LHCN-M2 (cell line): ENCODE measurements at regions not wholly inside any gene's neighbourhood (a gene's known extent, or its start where the extent isn't known, plus 50 kb on each side); places are given as distances from the start of the nearest gene placed in this dataset.
"Not testable (repeated sequence)": the region's sequence is repeated elsewhere in the genome, so short reads cannot be mapped to it uniquely, and the experiment has no call there.

Source experiments
- DNase-seq: peaks from one replicate; pipeline ENCODE4 v3.0.0-alpha.2; 2012; ENCODE audit warnings: low read depth

DNA sequence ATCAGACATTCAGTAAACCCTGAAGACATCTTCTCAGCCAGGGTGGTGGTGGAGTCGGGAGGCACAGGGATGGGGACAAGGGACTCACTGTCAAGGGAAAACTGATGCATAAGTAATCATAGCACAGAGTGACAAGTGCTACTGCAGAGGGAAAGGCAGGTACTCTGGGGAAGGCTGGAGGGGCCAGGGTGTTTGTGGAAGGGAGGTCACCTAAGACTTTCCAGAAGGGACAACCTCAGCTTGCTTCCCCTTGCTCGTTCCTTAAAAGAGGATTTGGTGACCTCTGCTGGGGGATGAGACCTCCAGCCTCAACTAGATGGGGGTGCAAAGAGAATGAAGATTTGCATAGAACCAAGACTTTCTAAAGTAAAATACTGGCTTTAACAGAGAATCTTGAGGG is 99.5 kb downstream of the SLC4A3 start:
- no peak for DNase-seq

DNA sequence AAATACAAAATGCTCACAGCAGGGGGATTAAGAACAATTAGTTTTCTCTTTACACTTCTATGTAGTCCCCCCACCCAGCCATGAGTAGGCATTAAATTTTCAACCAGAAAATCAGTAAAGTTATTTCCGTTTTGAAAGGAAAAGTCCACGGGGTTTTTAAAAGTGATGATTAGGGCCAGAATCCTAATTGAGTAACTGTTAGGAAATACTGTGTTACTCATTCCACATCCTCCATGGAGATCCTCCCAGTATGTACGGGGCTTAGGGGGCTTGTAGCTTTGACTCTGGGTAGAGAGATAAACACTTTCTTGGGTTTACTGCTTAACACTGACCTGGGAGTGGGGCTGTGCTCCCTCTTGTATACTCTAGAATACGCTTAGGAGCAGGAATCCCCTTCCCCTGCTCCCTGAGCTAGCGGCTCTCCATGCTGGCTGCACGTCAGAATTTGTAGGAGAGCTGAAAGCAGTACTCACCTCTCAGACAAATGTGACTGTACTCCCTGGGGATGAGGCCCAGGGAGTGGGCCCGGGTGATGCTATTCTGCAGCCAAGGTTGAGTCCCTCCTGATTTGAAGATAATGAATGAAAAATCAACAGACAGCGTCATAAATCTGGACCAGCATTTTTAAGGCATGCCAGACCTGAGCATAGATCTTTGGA is 100.5 kb downstream of the SLC4A3 start:
- no peak for DNase-seq

GRCh38 chr2:219728991-219729487 is 101.6 kb downstream of the SLC4A3 start:
- DNase-seq = no peak

GRCh38 chr2:219731173-219731572 is 103.7 kb downstream of the SLC4A3 start:
- DNase-seq = no peak

DNA sequence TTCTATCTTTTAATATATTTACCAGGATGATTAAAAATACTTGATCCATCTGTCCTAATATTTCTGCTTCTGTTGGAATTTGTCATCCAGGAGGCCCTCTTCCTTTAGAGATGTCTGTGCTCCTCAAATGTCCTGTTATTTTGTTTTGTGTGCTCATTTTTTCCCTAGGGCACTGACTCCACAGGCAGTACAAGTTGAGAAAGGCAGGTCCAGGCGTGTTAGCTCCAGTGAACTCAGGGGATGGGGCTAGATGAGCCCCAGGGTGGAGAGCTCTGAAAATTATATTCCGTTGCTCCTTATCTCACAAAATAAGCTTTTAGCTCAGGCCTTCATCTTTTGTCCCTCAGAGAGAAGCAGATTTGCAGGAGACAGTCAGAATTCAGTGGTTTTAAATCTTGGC is 105.7 kb downstream of the SLC4A3 start:
- DNase-seq = no peak

GRCh38 chr2:219733746-219734145 is 106.3 kb downstream of the SLC4A3 start:
- no peak for DNase-seq

- DNase-seq = peak; percentile 67
Measured at GRCh38 chr2:219736209-219736608, 108.8 kb downstream of the SLC4A3 start.

DNA sequence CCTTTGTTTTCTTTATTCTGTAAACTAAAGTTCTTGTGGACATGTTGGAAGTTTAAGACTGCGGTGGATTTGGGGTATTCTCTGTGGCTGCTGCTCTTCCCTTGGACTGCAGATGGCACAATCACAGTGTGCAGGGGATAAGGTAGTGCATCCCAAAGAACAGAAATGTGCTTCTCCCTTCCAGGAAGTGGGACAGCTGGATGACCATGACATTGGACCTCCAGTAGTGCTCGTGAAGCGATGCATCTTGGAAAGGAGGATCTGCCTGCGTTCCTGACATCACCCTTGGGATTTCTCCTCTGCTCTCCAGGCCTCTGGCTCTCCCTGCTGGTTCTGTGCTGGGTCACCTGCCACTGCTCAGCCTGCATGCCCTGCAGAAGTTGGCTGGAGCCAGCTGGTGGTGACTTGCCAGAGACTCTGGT is 109.9 kb downstream of the SLC4A3 start:
- DNase-seq = peak; percentile 39

- no peak for DNase-seq
Measured at GRCh38 chr2:219739066-219739465, 111.6 kb downstream of the SLC4A3 start.

GRCh38 chr2:219739866-219740440 is 112.5 kb downstream of the SLC4A3 start:
- DNase-seq = no peak

DNA sequence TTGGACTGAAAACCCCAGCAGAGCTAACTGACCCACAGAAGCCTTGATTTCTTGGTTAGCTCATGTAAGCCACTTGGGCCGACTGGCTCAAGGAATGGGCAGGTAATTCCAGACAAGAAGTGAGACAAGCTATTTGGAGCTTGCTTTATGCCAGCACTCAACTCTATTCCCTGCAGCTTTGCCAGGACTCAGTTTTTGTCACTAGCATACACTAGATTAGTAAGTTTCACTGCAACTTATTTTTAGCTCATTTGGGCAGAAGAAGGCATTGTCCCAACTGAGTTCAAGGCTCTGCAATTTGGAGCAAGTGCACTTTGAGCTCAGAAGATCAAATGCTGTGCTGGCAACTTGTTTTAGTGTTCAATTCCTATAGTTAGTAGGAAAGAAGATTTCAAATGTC is 116.1 kb downstream of the SLC4A3 start:
- DNase-seq = no peak

- no peak for DNase-seq
Measured at GRCh38 chr2:219744066-219744465, 116.6 kb downstream of the SLC4A3 start.

- no peak for DNase-seq
Measured at GRCh38 chr2:219744600-219744999, 117.2 kb downstream of the SLC4A3 start.

- no peak for DNase-seq
Measured at GRCh38 chr2:219747637-219748036, 120.2 kb downstream of the SLC4A3 start.

DNA sequence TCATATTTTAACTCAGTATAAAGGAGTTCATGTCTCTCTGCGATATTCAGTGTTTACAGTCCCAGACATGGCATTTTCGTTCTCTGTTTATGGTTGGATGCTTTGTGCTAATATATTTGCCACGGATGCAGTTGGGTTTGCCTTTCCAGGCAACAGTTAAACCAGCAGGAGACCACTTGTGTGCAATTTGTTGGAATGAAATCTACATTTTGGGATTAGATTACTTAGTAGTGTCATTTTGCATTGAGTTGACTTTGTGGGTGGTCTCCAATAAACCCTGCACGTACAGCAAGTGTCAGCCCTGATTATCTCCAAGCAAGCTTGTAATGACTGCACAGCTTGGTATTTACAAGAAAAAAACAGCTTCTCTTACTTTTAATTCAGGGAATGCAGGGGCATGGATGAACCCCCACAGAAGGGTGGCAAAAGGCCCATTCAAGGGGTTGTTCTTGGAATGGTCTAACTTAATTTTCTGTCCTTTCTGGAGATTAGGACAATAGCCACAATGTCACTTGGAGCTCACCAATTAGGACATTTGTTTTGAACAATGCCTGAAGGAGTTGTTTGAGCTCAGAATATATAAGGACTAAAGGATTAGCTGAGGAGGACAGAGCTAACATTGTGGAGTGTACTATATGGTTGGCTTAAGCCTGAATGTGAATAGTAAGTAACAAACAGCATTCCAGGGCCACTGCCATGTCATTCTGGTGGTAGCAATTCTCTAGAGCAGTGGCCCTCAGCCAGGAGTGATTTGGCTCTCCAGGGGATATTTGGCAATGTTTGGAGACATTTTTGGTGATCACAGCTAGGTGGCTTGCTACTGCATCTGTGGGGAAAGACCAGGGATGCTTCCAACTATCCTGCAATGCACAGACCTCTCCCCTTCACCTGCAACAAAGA is 121.5 kb downstream of the SLC4A3 start:
- no peak for DNase-seq

GRCh38 chr2:219751121-219751520 is 123.7 kb downstream of the SLC4A3 start:
- not testable (repeated sequence) for DNase-seq

GRCh38 chr2:219752726-219753125 is 125.3 kb downstream of the SLC4A3 start:
- DNase-seq = peak; percentile 44

- no peak for DNase-seq
Measured at GRCh38 chr2:219758907-219759680, 131.7 kb downstream of the SLC4A3 start.

DNA sequence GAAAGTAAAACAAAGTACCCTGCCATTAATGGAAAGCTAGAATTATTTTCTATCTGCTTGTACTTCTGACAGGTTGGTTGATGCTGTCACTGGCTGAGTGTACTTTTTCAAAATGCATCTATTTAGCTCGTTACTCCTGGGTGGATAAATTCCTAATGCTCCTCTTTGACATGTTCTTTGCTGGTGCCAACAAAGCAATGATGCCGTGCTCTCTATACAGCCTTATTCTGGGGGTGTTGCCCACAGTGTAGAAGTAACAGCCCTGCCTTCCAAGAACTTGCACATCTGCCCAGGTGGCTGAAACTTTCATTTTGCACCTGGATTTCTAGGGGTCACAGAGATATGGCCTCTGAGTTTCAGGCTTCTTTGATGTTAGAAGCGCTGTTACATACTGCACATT is 132.4 kb downstream of the SLC4A3 start:
- DNase-seq = no peak

DNA sequence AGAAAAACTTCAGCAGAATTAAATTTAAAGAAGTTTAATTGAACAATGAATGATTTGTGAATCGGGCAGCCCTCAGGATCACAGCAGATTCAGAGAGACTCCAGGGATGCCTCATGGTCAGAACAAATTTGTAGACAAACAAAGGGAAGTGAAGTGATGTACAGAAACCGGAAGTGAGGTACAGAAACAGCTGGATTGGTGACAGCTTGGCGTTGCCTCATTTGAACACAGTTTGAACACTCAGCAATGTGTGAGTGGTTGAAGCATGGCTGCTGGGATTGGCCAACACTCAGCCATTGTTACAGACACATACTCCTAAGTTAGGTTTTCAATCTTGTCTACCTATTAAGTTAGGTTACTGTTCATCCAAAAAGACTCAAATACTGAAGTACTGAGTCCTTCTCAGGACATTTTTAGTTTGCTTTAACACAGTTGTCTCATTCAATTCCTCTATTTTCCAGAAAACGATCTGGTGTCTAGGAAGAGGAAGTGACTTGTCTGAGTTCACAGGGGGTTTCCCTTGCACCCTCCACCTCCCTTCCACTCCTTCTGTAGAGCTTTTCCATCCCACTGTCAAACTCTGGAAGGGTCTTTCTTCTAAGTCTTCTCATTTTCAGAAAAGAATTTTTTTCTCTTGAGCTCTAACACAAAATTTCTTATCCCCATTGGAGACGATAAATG is 137.9 kb downstream of the SLC4A3 start:
- peak; percentile 5 for DNase-seq

DNA sequence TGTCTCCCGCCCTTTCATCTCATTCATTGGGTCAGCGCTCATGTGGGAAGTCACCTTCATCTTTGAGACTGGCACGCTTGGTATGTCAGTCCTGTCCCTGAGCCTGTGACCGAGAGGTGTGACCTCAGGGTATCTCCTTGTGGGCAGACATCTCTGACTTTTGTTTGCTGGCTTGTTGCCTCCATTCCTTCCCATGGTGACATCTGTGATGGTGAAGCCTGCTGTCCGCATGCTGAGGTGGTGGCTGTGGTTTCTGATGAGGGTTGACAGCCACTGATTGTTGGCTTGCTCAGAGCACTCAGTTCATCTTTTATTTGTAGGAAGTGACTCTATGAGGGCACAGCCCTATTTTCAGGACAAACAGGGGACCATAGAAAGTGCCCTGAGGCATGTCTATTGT is 139.2 kb downstream of the SLC4A3 start:
- no peak for DNase-seq
